WI38 (cell line): ENCODE measurements at regions not wholly inside any gene's neighbourhood (a gene's known extent, or its start where the extent isn't known, plus 50 kb on each side); places are given as distances from the start of the nearest gene placed in this dataset.
"Not testable (repeated sequence)": the region's sequence is repeated elsewhere in the genome, so short reads cannot be mapped to it uniquely, and the experiment has no call there.

Experiments
- H3K4me3 ChIP-seq: 2 replicates; pipeline ENCODE4 v1.5.1; 2011; ENCODE audit warnings: low read depth, mild to moderate bottlenecking, control low read depth, low read length
- TF ChIP-seq, protein P1 (sequence below): IDR thresholded peaks from 2 replicates; pipeline ENCODE4 v1.5.1; 2012; ENCODE audit warnings: low read depth, mild to moderate bottlenecking, control low read depth, low read length

DNA sequence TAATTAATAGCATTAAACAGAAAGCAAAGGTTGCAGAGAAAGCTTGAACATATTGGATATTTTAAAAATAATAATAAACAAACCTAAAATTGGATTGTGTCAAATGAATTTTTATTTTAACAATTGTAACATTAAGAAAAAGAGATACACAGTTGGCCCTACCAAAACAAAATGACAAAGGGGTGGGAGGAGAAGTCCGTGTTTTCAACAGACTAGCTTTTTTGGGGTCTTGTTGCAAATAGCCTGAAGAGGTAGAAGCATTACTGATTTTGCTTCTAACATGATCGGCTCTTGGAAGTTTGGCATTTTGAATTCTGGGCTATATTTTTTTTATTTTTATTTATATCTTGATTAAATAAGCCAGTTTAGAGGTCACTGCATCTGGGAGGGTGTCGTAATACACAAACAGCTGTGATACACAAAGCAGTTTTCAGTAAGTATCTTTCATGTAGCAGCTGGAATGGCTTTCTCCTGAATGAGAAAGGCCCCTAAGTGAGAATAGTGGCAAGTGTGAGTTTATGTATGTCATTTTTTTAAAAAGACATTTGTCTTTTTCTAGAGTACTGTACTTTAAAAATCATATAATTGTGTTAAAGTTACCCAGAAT is 85.5 kb upstream of the ZNF217 start:
- no peak overlapping the region for H3K4me3 ChIP-seq
- TF ChIP-seq, protein P1, sequence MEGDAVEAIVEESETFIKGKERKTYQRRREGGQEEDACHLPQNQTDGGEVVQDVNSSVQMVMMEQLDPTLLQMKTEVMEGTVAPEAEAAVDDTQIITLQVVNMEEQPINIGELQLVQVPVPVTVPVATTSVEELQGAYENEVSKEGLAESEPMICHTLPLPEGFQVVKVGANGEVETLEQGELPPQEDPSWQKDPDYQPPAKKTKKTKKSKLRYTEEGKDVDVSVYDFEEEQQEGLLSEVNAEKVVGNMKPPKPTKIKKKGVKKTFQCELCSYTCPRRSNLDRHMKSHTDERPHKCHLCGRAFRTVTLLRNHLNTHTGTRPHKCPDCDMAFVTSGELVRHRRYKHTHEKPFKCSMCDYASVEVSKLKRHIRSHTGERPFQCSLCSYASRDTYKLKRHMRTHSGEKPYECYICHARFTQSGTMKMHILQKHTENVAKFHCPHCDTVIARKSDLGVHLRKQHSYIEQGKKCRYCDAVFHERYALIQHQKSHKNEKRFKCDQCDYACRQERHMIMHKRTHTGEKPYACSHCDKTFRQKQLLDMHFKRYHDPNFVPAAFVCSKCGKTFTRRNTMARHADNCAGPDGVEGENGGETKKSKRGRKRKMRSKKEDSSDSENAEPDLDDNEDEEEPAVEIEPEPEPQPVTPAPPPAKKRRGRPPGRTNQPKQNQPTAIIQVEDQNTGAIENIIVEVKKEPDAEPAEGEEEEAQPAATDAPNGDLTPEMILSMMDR = no peak

DNA sequence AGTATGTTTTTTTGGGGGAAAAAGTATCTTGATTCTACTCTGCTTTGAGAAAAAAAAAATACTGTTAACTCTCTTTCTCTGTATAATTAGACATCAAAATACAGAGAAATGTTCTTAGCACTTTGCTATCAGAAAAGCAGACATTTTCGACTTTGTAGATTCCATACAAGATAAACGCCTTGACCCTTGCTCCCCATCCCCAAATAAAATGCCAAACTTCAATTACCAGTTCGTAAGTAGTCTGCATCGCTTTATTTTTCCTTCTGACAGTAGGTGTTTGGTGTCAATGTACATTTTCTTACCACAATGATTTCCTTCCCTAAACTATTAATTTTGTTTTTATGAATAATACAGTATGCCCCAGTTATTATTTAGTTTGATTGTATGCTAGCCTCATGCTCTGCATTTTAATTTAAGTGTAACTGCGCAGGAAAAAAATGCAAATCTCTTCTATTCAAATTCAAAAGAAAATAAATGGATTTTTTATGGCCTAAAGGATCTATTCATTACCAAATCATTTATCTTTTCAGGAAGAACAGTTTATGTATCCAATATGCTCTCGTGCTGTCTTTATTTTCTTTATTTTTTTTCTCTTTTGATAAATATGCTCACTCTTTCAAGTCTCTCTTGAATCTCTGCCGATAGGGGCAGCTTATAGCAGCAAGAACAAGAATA is 84.8 kb upstream of the ZNF217 start:
- no peak overlapping the region for H3K4me3 ChIP-seq
- TF ChIP-seq, protein P1 = no peak

DNA sequence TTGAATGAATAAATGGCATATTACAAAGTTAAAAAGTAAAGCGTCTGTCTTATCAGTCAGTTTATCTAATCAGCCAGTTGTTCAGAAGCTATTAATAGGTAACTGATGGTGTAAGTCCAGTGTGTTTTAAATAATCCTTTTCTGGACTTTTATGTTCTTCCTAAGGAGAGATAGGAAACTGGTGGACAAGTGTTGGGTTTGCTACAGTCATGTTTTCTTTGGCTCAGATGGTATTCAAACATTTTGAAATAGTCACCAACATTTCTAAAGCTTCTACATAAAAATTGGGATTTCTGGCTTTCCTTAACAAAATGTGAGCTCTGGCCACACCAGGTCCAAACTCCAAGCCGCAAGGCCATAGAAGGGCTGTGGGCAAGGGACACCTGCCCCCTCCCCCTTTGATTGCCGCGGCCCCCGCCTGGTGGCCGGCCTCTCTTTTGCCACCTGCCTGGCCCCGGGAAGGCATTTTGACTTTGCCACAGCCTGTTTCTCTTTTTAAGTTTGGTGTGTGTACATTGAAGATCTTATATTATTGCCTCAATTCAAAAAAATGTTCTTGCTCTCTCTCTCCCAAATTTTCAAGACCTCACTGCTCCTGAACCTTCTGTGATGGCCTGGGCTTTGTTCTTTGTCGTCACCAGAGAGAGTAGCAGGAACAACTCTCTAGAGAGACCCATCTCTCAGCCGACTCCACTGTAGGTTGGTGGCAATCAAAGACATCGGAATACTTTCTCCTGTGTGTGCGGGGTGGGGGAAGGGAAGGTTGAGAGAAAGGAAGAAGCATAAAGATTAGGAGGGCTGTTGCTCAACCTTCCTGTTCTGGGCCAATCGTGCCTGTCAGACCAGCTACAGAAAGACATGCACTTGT is 84.0 kb upstream of the ZNF217 start:
- H3K4me3 ChIP-seq = no peak overlapping the region
- TF ChIP-seq, protein P1 = no peak

DNA sequence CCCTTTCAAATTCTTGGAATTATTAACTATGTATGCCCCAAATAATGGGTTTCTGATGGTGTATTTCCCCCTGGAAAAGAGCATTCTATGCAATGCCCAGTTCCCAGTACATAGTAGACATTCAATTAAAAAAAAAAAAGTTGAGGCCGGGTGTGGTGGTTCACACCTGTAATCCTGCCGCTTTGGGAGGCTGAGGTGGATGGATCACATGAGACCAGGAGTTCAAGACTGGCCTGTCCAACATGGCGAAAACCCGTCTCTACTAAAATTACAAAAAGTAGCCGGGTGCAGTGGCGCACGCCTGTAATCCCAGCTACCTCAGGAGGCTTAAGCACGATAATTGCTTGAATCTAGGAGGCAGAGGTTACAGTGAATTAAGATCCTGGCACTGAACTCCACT is 83.3 kb upstream of the ZNF217 start:
- no peak overlapping the region for H3K4me3 ChIP-seq
- TF ChIP-seq, protein P1 = no peak

DNA sequence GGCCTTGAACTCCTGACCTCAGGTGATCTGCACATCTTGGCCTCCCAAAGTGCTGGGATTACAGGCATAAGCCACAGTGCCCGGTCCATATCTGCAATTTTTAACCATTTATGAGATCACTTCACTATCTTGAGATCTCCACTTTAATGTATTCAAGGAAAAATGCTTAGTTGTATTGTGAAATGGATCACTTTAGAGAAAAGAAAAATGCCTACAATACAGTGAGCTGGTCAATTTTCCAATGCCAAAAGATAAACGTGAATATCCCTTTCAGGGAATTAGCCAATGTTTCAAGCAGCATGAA is 82.8 kb upstream of the ZNF217 start:
- H3K4me3 ChIP-seq = no peak overlapping the region
- TF ChIP-seq, protein P1 = no peak

DNA sequence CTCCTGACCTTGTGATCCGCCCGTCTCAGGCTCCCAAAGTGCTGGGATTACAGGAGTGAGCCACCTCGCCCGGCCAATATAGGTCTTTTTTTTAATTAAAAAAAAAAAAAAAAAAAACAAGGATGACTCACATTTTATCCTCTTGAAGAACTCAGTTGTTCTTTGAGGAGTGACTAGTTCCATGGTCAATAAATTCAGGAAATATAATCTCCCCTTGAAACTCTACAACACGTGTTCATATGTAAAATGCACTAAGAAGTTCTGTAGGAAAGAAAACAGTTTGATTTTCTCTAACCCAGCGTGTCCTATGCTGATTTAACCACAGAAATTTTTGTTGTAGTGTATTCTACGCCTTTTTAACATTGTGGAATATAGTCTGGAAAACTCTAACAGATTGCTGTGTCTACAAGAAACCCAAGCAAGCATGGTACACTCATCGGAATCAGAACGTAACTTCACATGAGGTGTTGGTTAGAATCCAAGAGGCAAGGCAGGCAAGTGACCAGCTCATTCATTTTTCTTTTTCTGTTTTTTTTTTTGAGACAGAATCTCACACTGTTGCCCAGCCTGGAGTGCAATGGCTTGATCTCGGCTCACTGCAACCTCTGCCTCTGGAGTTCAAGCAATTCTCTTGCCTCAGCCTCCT is 79.0 kb upstream of the ZNF217 start:
- H3K4me3 ChIP-seq = no peak overlapping the region
- TF ChIP-seq, protein P1 = no peak

DNA sequence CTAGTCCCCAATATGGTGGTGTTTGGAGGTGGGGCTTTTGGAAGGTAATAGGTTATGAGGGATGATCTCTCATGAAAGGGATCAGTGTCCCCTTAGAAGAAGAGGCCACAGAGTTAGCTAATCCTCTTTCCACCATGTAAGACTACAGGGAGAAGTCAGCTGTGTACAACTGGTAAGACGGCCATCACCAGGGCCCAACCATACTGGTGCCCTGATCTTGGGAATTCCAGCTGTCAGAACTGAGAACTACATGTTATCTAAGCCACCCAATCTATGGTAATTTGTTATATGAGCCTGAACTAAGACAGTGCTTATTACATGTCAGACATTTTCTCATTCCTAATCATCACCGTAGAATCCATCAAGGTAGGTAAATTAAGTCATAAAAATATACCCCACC is 77.7 kb upstream of the ZNF217 start:
- TF ChIP-seq, protein P1 = no peak
- H3K4me3 ChIP-seq = no peak overlapping the region

DNA sequence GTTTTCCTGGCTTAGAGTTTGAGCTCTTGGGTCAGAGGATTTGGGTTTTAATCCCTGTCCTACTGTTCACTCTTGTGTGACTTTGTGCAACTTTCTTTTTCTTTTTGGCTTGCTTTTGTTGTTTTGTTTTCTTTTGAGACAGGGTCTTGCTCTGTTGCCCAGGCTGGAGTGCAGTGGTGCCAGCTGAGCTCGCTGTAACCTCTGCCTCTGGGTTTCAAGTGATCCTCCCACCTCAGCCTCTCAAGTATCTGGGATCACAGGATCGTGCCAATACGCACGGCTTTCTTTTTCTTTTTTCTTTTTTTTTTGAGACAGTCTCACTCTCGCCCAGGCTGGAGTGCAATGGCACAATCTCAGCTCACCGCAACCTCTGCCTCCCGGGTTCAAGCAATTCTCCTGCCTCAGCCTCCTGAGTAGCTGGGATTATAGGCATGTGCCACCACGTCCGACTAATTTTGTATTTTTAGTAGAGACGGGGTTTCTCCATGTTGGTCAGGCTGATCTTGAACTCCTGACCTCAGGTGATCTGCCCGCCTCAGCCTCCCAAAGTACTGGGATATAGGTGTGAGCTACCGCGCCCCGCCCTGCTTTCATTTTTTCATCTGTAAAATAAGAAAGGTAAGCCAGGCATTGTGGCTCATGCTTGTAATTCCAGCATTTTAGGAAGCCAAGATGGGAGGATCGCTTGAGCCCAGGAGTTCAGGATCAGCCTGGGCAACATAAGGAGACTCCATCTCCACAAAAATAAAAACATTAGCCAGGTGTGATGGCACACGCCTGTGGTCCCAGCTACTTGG is 76.1 kb upstream of the ZNF217 start:
- H3K4me3 ChIP-seq = not testable (repeated sequence)
